ENCODE measurements at regions not wholly inside any gene's neighbourhood (a gene's known extent, or its start where the extent isn't known, plus 50 kb on each side); places are given as distances from the start of the nearest gene placed in this dataset.

- no peak overlapping the region for H3K27ac ChIP-seq
- intact Hi-C loops (cut with DNase I; ENCODE audit: low total_unique reads) = no loop called here
- no peak for TF ChIP-seq CTCF (IDR thresholded peaks at IDR 0.05 in 4 of 5, conservative IDR thresholded peaks at IDR 0.05 in 1 of 5)
- no peak for TF ChIP-seq POLR2A (IDR thresholded peaks at IDR 0.05)
- no peaks in the 10 kb centered on the region for H3K27me3 ChIP-seq
- no peak overlapping the region for H3K4me3 ChIP-seq
- H3K4me1 ChIP-seq = peaks cover 0 to 10% of the 10 kb centered on the region in 2 donors
- DNase-seq (no peak), ATAC-seq (no peak)
- no peaks in the 10 kb centered on the region for H3K36me3 ChIP-seq
- no peaks in the 10 kb centered on the region for H3K9me3 ChIP-seq
- in situ Hi-C loops (cut with MboI; ENCODE audit: low sequenced_read_pairs in 4 of 4) = no loop called here
These were observed 53.2 kb upstream of the FAM20C start for GRCh38 chr7:139131-139530.

- no peaks in the 10 kb centered on the region for H3K27me3 ChIP-seq
- H3K27ac ChIP-seq = no peak overlapping the region
- no peak overlapping the region for H3K4me3 ChIP-seq
- in situ Hi-C loops (cut with MboI; ENCODE audit: low sequenced_read_pairs in 4 of 4) (no loop called here), intact Hi-C loops (cut with DNase I; ENCODE audit: low total_unique reads) (no loop called here)
- TF ChIP-seq POLR2A (IDR thresholded peaks at IDR 0.05) (no peak), CTCF (IDR thresholded peaks at IDR 0.05 in 4 of 5, conservative IDR thresholded peaks at IDR 0.05 in 1 of 5) (no peak)
- ATAC-seq = no peak
- no peaks in the 10 kb centered on the region for H3K9me3 ChIP-seq
- H3K4me1 ChIP-seq = peaks cover 0 to 10% of the 10 kb centered on the region in 2 donors
- no peaks in the 10 kb centered on the region for H3K36me3 ChIP-seq
- DNase-seq = no peak
These were observed 52.7 kb upstream of the FAM20C start for GRCh38 chr7:139561-140243.

- peaks cover 0 to 10% of the 10 kb centered on the region in 2 donors for H3K4me1 ChIP-seq
- H3K27ac ChIP-seq = no peak overlapping the region
- no peaks in the 10 kb centered on the region for H3K9me3 ChIP-seq
- no peaks in the 10 kb centered on the region for H3K36me3 ChIP-seq
- ATAC-seq = peak in 1 of 2 donors; percentile 46
- no peak for TF ChIP-seq CTCF (IDR thresholded peaks at IDR 0.05 in 4 of 5, conservative IDR thresholded peaks at IDR 0.05 in 1 of 5)
- TF ChIP-seq POLR2A (IDR thresholded peaks at IDR 0.05) = no peak
- no peak overlapping the region for H3K4me3 ChIP-seq
- in situ Hi-C loops (cut with MboI; ENCODE audit: low sequenced_read_pairs in 4 of 4) = no loop called here
- no peak for DNase-seq
- intact Hi-C loops (cut with DNase I; ENCODE audit: low total_unique reads) = no loop called here
- no peaks in the 10 kb centered on the region for H3K27me3 ChIP-seq
These were observed 51.4 kb upstream of the FAM20C start for GRCh38 chr7:140996-141395.

GRCh38 chr7:142248-142941 lies 50.0 kb upstream of the FAM20C start:
- peak in 1 of 2 donors; percentile 77 for ATAC-seq
- Histone ChIP-seq H3K9me3 (no peaks in the 10 kb centered on the region), H3K27ac (peak overlapping the region in 1 of 4 donors; percentile 47), H3K36me3 (peaks cover 0 to 7% of the 10 kb centered on the region in 2 donors), H3K27me3 (no peaks in the 10 kb centered on the region), H3K4me3 (no peak overlapping the region), H3K4me1 (peaks cover 0 to 10% of the 10 kb centered on the region in 2 donors)
- TF ChIP-seq CTCF (IDR thresholded peaks at IDR 0.05 in 4 of 5, conservative IDR thresholded peaks at IDR 0.05 in 1 of 5) = no peak
- TF ChIP-seq POLR2A (IDR thresholded peaks at IDR 0.05) = no peak
- no peak for DNase-seq
- intact Hi-C loops (cut with DNase I; ENCODE audit: low total_unique reads) (no loop called here), in situ Hi-C loops (cut with MboI; ENCODE audit: low sequenced_read_pairs in 4 of 4) (no loop called here)

All from gastrocnemius medialis (tissue), 4 donors.